Panc1 (cell line): ENCODE measurements at regions not wholly inside any gene's neighbourhood (a gene's known extent, or its start where the extent isn't known, plus 50 kb on each side); places are given as distances from the start of the nearest gene placed in this dataset.

ENCODE experiments used
- ATAC-seq: fragments of 200-7000 bp; cut with Tn5 transposase; 2 replicates; pipeline ENCODE4 v1.9.1; 2020; ENCODE audit warnings: mild to moderate bottlenecking, moderate library complexity
- BruUV-seq: library from RNA; stranded (reverse); fragments of 400-500 nt; replicated peaks from 2 replicates; lab custom pipeline; 2021; lab: Mats Ljungman, UMichigan
- CTCF ChIA-PET: fragments of 300-600 bp; sonication (Branson Sonifier 250); formaldehyde crosslinking; loops from one replicate; lab custom pipeline; 2022; ENCODE audit warnings: antibody characterized with exemption; lab: Charles Lee
- POLR2A ChIA-PET: fragments of 300-600 bp; sonication (Branson Sonifier 250); formaldehyde crosslinking; loops from one replicate; lab custom pipeline; 2022; ENCODE audit warnings: antibody characterized with exemption; lab: Charles Lee
- DNase-seq: peaks from one replicate; pipeline ENCODE4 v3.0.0-alpha.2; 2010; ENCODE audit warnings: low read depth, low spot score
- H3K27ac ChIP-seq: 2 replicates; pipeline ENCODE4 v1.5.1; 2011; ENCODE audit warnings: mild to moderate bottlenecking, low read length, inconsistent platforms
- H3K27me3 ChIP-seq: fragments of 200-500 bp; sonication (Bioruptor generic); 2 replicates; pipeline ENCODE4 v1.6.0; 2014; ENCODE audit warnings: low read length, inconsistent platforms; ENCODE audit not compliant: control insufficient read depth, insufficient read depth
- H3K36me3 ChIP-seq: fragments of 200-500 bp; sonication (Bioruptor generic); 2 replicates; pipeline ENCODE4 v1.5.1; 2014; ENCODE audit warnings: inconsistent platforms, mild to moderate bottlenecking, low read length, moderate library complexity; ENCODE audit not compliant: control insufficient read depth, insufficient read depth
- H3K4me1 ChIP-seq: 2 replicates; pipeline ENCODE4 v1.5.1; 2011; ENCODE audit warnings: inconsistent platforms, mild to moderate bottlenecking, low read length, moderate library complexity; ENCODE audit not compliant: control insufficient read depth, insufficient read depth
- H3K4me3 ChIP-seq, 2 experiments: 2 replicates each; pipeline ENCODE4 v1.5.1; 2011 to 2012; ENCODE audit warnings: low read depth in 2 of 2, low read length in 2 of 2, mild to moderate bottlenecking in 2 of 2, inconsistent platforms in 1 of 2, moderate library complexity in 1 of 2
- H3K9me3 ChIP-seq: fragments of 200-500 bp; sonication (Bioruptor generic); 2 replicates; pipeline ENCODE4 v1.5.1; 2014; ENCODE audit warnings: low read depth, mild to moderate bottlenecking, inconsistent platforms, low read length, moderate library complexity; ENCODE audit not compliant: control insufficient read depth, insufficient read depth
- POLR2AphosphoS5 ChIP-seq: IDR thresholded peaks from 2 replicates; pipeline ENCODE4 v1.6.1; 2012; ENCODE audit warnings: mild to moderate bottlenecking, low read depth, low read length, moderate library complexity
- SIN3A ChIP-seq: IDR thresholded peaks from 2 replicates; pipeline ENCODE4 v1.6.1; 2012; ENCODE audit warnings: low read depth, mild to moderate bottlenecking, low read length, moderate library complexity, borderline replicate concordance; ENCODE audit not compliant: insufficient read depth
- TCF7L2 ChIP-seq: IDR thresholded peaks from 2 replicates; pipeline ENCODE4 v1.6.1; 2011; ENCODE audit warnings: mild to moderate bottlenecking, low read depth, low read length, inconsistent platforms
- in situ Hi-C: cut with HindIII; loops from 2 replicates; pipeline ENCODE4 v1.10.0; 2016; ENCODE audit warnings: low sequenced_read_pairs, low pct_unique_long_range_greater_than_20kb
- intact Hi-C: fragments of 100-400 bp; cut with micrococcal nuclease; formaldehyde crosslinking; loops from one replicate; pipeline ENCODE4 v1.10.0; 2022; ENCODE audit not compliant: unreplicated experiment
- TF ChIP-seq, protein P1 (sequence below), 2 experiments: IDR thresholded peaks; 2 replicates each; pipeline ENCODE4 v1.6.1; 2011 to 2012; ENCODE audit warnings: low read depth in 2 of 2, control low read depth in 1 of 2, low read length in 1 of 2, mild to moderate bottlenecking in 1 of 2, moderate library complexity in 1 of 2; ENCODE audit not compliant: insufficient read depth in 1 of 2
- TF ChIP-seq, protein P2 (sequence below): fragments of 450-650 bp; IDR thresholded peaks from 2 replicates; pipeline ENCODE4 v1.5.1; 2017; ENCODE audit warnings: mild to moderate bottlenecking

DNA sequence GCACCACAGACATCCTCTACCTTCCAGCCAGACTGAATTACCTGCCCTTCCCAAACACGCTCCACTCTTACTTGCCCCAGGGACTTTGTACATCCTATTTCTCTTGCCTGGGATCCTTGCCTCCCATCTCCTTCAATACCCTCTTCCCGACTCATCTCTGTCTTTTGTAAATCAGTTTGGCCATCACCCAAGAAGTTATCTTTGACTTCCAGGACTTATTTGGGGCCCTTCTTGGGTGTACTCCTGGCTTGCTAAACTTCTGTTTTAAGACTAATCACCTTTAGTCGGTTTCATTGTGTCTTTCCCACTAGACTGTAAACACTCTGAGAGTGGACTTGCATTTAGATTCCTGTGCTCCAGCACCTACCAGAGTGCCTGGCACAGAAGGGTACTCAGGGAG is 545.6 kb downstream of the ACTL7B start:
- Histone ChIP-seq H3K36me3 (no peaks in the 10 kb centered on the region), H3K4me3 (no peak overlapping the region), H3K4me1 (no peaks in the 10 kb centered on the region), H3K9me3 (no peaks in the 10 kb centered on the region), H3K27ac (no peak overlapping the region), H3K27me3 (no peaks in the 10 kb centered on the region)
- intact Hi-C loops = no loop called here
- ATAC-seq = no peak
- no peak for DNase-seq
- CTCF ChIA-PET = no interaction called here
- TF ChIP-seq, protein P1, sequence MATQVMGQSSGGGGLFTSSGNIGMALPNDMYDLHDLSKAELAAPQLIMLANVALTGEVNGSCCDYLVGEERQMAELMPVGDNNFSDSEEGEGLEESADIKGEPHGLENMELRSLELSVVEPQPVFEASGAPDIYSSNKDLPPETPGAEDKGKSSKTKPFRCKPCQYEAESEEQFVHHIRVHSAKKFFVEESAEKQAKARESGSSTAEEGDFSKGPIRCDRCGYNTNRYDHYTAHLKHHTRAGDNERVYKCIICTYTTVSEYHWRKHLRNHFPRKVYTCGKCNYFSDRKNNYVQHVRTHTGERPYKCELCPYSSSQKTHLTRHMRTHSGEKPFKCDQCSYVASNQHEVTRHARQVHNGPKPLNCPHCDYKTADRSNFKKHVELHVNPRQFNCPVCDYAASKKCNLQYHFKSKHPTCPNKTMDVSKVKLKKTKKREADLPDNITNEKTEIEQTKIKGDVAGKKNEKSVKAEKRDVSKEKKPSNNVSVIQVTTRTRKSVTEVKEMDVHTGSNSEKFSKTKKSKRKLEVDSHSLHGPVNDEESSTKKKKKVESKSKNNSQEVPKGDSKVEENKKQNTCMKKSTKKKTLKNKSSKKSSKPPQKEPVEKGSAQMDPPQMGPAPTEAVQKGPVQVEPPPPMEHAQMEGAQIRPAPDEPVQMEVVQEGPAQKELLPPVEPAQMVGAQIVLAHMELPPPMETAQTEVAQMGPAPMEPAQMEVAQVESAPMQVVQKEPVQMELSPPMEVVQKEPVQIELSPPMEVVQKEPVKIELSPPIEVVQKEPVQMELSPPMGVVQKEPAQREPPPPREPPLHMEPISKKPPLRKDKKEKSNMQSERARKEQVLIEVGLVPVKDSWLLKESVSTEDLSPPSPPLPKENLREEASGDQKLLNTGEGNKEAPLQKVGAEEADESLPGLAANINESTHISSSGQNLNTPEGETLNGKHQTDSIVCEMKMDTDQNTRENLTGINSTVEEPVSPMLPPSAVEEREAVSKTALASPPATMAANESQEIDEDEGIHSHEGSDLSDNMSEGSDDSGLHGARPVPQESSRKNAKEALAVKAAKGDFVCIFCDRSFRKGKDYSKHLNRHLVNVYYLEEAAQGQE (IDR thresholded peaks at IDR 0.05; ENCODE audit: insufficient read depth in 1 of 2, low read depth in 2 of 2, low read length in 1 of 2) = no peak
- TF ChIP-seq TCF7L2 (no peak), SIN3A (no peak), POLR2AphosphoS5 (no peak)
- TF ChIP-seq, protein P2, sequence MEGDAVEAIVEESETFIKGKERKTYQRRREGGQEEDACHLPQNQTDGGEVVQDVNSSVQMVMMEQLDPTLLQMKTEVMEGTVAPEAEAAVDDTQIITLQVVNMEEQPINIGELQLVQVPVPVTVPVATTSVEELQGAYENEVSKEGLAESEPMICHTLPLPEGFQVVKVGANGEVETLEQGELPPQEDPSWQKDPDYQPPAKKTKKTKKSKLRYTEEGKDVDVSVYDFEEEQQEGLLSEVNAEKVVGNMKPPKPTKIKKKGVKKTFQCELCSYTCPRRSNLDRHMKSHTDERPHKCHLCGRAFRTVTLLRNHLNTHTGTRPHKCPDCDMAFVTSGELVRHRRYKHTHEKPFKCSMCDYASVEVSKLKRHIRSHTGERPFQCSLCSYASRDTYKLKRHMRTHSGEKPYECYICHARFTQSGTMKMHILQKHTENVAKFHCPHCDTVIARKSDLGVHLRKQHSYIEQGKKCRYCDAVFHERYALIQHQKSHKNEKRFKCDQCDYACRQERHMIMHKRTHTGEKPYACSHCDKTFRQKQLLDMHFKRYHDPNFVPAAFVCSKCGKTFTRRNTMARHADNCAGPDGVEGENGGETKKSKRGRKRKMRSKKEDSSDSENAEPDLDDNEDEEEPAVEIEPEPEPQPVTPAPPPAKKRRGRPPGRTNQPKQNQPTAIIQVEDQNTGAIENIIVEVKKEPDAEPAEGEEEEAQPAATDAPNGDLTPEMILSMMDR = no peak
- POLR2A ChIA-PET = no interaction called here
- in situ Hi-C loops = no loop called here
- BruUV-seq = no TSS peak

DNA sequence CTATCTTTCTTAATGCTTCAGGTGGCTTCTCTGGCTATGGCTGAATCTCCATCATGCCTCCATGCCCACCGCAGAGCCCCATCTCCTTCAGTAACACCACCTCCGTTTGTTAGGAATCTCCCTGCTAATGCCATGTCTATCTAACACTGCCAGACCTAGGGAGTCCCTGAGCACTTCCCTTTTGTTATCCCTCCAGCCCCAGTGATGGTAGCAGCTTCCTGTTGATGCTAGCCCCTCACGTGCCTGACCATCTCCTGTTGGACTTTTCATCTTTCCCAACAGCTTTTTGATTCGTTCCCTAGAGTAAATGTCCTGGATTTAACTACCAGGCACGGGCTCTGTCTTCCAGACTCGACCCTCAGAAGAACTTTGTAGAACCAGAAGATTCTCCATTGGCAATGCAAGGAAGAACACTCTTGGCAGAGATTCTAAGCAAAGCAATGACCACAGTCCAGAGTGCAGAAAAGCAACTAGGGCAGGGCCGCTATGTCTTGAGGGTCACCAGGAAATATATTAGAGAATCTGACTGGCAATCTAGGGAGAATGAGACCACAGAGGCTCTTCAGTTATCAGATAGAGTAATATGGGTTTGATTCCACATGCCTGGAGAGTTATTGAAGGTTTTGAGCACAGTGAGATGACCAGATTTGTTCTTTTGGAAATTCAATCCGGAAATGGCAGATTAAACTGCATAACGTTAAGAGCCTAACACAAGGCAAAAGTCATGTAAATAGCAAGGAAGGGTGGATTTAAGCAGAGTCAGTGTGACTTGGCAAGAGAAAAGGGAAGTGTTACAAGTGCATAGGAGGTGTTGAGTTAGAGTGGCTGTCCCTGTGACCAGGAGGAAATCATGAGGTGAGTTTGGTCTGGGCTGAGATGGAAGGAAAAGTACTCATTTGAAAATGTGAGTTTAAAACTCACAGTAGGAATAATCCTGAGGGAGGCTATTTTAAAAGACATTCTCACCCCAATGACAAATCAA is 555.2 kb downstream of the ACTL7B start:
- POLR2A ChIA-PET = no interaction called here
- Histone ChIP-seq H3K4me3 (no peak overlapping the region), H3K27ac (no peak overlapping the region), H3K9me3 (no peaks in the 10 kb centered on the region), H3K27me3 (no peaks in the 10 kb centered on the region), H3K36me3 (no peaks in the 10 kb centered on the region), H3K4me1 (no peaks in the 10 kb centered on the region)
- no peak for DNase-seq
- CTCF ChIA-PET = no interaction called here
- intact Hi-C loops (no loop called here), in situ Hi-C loops (no loop called here)
- ATAC-seq = no peak
- BruUV-seq = no TSS peak
- TF ChIP-seq, protein P1 (IDR thresholded peaks at IDR 0.05; ENCODE audit: insufficient read depth in 1 of 2, low read depth in 2 of 2, low read length in 1 of 2) = no peak
- TF ChIP-seq POLR2AphosphoS5 (no peak), SIN3A (no peak), TCF7L2 (no peak)
- TF ChIP-seq, protein P2 = no peak
